GM12865 (cell line): ENCODE measurements at regions not wholly inside any gene's neighbourhood (a gene's known extent, or its start where the extent isn't known, plus 50 kb on each side); places are given as distances from the start of the nearest gene placed in this dataset.

Experiments used
- DNase-seq: peaks from one replicate; pipeline ENCODE4 v3.0.0; 2010; ENCODE audit warnings: low read depth
- H3K4me3 ChIP-seq: 2 replicates; pipeline ENCODE4 v1.5.1; 2011; ENCODE audit warnings: mild to moderate bottlenecking, low read depth, low read length, control low read depth
- TF ChIP-seq, protein P1 (sequence below): IDR thresholded peaks from 2 replicates; pipeline ENCODE4 v1.5.1; 2011; ENCODE audit warnings: low read length, control low read depth, low read depth, inconsistent platforms; ENCODE audit not compliant: insufficient read depth; ENCODE audit errors: missing control alignments

GRCh38 chr9:629146-629545, 212.4 kb upstream of the DMRT1 start:
- TF ChIP-seq, protein P1, sequence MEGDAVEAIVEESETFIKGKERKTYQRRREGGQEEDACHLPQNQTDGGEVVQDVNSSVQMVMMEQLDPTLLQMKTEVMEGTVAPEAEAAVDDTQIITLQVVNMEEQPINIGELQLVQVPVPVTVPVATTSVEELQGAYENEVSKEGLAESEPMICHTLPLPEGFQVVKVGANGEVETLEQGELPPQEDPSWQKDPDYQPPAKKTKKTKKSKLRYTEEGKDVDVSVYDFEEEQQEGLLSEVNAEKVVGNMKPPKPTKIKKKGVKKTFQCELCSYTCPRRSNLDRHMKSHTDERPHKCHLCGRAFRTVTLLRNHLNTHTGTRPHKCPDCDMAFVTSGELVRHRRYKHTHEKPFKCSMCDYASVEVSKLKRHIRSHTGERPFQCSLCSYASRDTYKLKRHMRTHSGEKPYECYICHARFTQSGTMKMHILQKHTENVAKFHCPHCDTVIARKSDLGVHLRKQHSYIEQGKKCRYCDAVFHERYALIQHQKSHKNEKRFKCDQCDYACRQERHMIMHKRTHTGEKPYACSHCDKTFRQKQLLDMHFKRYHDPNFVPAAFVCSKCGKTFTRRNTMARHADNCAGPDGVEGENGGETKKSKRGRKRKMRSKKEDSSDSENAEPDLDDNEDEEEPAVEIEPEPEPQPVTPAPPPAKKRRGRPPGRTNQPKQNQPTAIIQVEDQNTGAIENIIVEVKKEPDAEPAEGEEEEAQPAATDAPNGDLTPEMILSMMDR = no peak
- H3K4me3 ChIP-seq = no peak overlapping the region
- DNase-seq = no peak

- no peak for DNase-seq
- H3K4me3 ChIP-seq = no peak overlapping the region
- TF ChIP-seq, protein P1 = no peak
Observed at GRCh38 chr9:630817-631216, 210.7 kb upstream of the DMRT1 start.

DNA sequence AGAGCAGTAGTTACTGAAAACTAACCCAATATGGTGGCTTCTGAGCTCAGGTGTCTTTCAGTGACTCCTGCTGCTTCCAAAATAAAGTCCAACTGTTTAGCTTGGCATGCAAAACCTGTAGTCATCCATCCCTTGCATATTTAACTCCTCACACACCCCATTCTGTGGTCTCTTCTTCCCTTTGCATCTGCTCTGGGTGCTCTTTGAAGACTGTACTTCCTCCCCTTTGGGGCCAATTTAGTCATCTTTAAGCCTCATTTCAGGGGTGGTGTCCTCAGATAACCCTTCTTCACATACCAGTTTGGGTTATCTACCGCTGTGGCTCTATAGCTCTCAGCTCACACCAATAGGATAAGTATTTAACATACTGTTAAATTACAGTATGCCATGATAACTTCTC, 209.9 kb upstream of the DMRT1 start:
- TF ChIP-seq, protein P1 = no peak
- no peak for DNase-seq
- H3K4me3 ChIP-seq = no peak overlapping the region

DNA sequence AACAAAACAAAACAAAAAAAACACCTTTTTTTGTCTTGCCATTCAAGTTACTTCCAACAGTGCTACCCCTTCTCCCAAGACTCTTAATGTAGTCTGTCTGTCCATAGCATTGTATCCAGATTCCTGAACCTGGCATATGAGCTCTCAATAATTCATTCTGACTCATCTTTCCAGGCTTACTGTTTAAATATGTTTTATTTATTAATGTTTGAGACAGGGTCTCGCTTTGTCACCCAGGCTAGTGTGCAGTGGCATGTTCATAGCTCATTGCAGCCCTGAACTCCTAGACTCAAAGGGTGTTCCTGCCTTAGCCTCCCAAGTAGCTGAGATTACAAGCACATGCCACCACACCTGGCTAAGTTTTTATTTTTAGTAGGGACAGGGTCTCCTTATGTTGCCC, 208.0 kb upstream of the DMRT1 start:
- no peak overlapping the region for H3K4me3 ChIP-seq
- no peak for DNase-seq
- TF ChIP-seq, protein P1 = no peak

DNA sequence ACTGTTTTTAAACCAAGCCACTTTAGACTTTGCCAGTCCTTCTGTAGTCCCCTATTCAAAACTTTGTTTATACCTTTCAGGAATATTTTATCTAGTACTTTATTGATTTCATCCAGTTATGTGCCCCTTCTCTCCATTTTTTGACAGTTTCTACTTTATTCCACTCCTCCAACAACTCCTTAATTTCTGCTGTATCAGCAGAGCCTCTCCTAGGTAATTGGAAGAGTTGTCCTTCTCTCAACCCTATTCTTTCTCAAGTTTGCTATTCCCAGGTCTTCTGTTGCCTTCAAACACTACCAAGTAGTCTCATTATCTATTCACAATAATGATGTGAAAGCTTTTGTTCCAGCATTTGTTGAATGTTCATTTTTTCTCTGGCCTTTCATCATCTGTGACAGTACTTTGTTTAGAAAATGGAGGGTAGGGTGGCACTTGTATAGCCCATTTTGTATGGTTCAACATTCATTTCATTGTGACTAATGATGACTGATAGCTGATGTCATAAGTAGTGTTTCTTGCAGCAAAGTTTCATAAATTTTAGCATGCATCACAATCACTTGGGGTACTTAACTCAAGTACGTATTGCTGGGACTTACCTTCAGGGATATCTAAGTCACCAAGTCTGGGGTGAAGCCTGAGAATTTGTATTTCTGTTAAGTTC, 204.4 kb upstream of the DMRT1 start:
- TF ChIP-seq, protein P1 = no peak
- H3K4me3 ChIP-seq = no peak overlapping the region
- DNase-seq = no peak

DNA sequence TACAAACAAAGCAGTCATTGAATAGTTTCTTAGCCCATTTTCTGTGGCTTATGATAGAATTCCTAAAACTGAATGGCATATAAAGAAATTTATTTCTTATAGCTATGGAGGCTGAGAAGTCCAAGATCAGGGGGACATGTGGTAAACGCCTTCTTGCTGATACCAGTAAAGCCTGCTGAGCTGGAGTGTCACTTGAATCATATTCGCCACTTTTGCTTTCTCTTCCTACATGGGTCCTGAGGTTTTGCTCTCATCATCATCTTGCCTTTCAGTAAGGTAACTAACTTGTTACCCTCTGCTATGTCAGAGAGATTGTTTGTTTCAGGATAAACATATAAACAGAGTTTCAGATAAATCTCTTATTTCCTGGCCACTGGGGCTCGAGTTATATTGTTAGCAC, 203.3 kb upstream of the DMRT1 start:
- TF ChIP-seq, protein P1 = no peak
- H3K4me3 ChIP-seq = no peak overlapping the region
- peak; percentile 35 for DNase-seq

- no peak overlapping the region for H3K4me3 ChIP-seq
- TF ChIP-seq, protein P1 = no peak
- no peak for DNase-seq
Observed at GRCh38 chr9:642014-642413, 199.5 kb upstream of the DMRT1 start.
